OCI-LY3 (cell line): ENCODE measurements at regions not wholly inside any gene's neighbourhood (a gene's known extent, or its start where the extent isn't known, plus 50 kb on each side); places are given as distances from the start of the nearest gene placed in this dataset.

Experiments used
- H2AFZ ChIP-seq: fragments of 200-600, 300-600 bp; shearing (Covaris generic); 2 replicates; pipeline ENCODE4 v1.6.0; 2014; ENCODE audit warnings: antibody characterized with exemption, low read depth, low read length
- H3K27ac ChIP-seq: fragments of 200-600, 300-600 bp; sonication (generic); 2 replicates; pipeline ENCODE4 v1.5.1; 2014; ENCODE audit warnings: mild to moderate bottlenecking, low read length, moderate library complexity, mixed read lengths
- H3K27me3 ChIP-seq: fragments of 200-600, 300-600 bp; sonication (generic); 2 replicates; pipeline ENCODE4 v1.6.1; 2014; ENCODE audit warnings: low read depth, low read length, mixed read lengths
- H3K36me3 ChIP-seq: fragments of 200-600, 300-600 bp; sonication (generic); replicated peaks from 2 replicates; pipeline ENCODE3; 2014; ENCODE audit warnings: low read depth, low read length, mixed read lengths
- H3K4me1 ChIP-seq: fragments of 300-600, 200-600 bp; sonication (generic); 2 replicates; pipeline ENCODE4 v1.6.1; 2014; ENCODE audit warnings: low read length, mixed read lengths
- H3K4me2 ChIP-seq: fragments of 200-600, 300-600 bp; sonication (generic); 2 replicates; pipeline ENCODE4 v1.6.1; 2014; ENCODE audit warnings: low read length, mixed read lengths
- H3K4me3 ChIP-seq: fragments of 300-600, 200-600 bp; sonication (generic); 2 replicates; pipeline ENCODE4 v1.5.1; 2014; ENCODE audit warnings: antibody characterized with exemption, mild to moderate bottlenecking, low read length, moderate library complexity
- H3K79me2 ChIP-seq: fragments of 300-600, 200-600 bp; shearing (Covaris generic); 2 replicates; pipeline ENCODE4 v1.6.1; 2014; ENCODE audit warnings: mild to moderate bottlenecking, low read length, mixed read lengths
- H3K9ac ChIP-seq: fragments of 300-600, 200-600 bp; shearing (Covaris generic); 2 replicates; pipeline ENCODE4 v1.6.0; 2014; ENCODE audit warnings: mild to moderate bottlenecking, low read length, moderate library complexity
- H3K9me3 ChIP-seq: fragments of 200-600, 300-600 bp; shearing (Covaris generic); 2 replicates; pipeline ENCODE4 v1.6.1; 2014; ENCODE audit warnings: low read length, mixed read lengths; ENCODE audit not compliant: insufficient read depth
- H4K20me1 ChIP-seq: fragments of 200-600, 300-600 bp; sonication (generic); 2 replicates; pipeline ENCODE4 v1.6.1; 2016; ENCODE audit warnings: low read length, mixed read lengths; ENCODE audit not compliant: insufficient read depth
- CTCF ChIP-seq: fragments of 200-600, 300-600 bp; sonication (generic); IDR thresholded peaks from 2 replicates; pipeline ENCODE4 v1.5.1; 2014; ENCODE audit warnings: antibody characterized with exemption, low read length, low read depth
- EZH2phosphoT487 ChIP-seq: fragments of 200-600 bp; shearing (Covaris generic); IDR thresholded peaks from 2 replicates; pipeline ENCODE4 v1.6.1; 2018; ENCODE audit warnings: antibody characterized with exemption, mixed run types, low read depth

- Histone ChIP-seq H3K9me3 (no peaks in the 10 kb centered on the region), H3K27ac (no peak overlapping the region), H3K4me2 (no peak overlapping the region), H3K4me3 (no peak overlapping the region), H3K4me1 (no peaks in the 10 kb centered on the region), H3K36me3 (no peaks in the 10 kb centered on the region), H3K79me2 (no peaks in the 10 kb centered on the region), H3K27me3 (no peaks in the 10 kb centered on the region; the same call in 1 of the 2 replicates), H2AFZ (no peak overlapping the region), H3K9ac (no peak overlapping the region), H4K20me1 (no peaks in the 10 kb centered on the region)
- TF ChIP-seq EZH2phosphoT487 (no peak), CTCF (no peak)
These were observed 101.7 kb downstream of the CPZ start for GRCh38 chr4:8694226-8694625.

GRCh38 chr4:8691151-8691775, 98.7 kb downstream of the CPZ start:
- Histone ChIP-seq H3K36me3 (no peaks in the 10 kb centered on the region), H3K27me3 (no peaks in the 10 kb centered on the region; the same call in 1 of the 2 replicates), H2AFZ (no peak overlapping the region), H3K9me3 (no peaks in the 10 kb centered on the region), H3K4me1 (no peaks in the 10 kb centered on the region), H3K79me2 (no peaks in the 10 kb centered on the region), H3K4me3 (no peak overlapping the region), H3K4me2 (no peak overlapping the region), H3K27ac (no peak overlapping the region), H4K20me1 (no peaks in the 10 kb centered on the region), H3K9ac (no peak overlapping the region)
- no peak for TF ChIP-seq EZH2phosphoT487
- no peak for TF ChIP-seq CTCF

- no peaks in the 10 kb centered on the region for H3K4me1 ChIP-seq
- H3K27ac ChIP-seq, result no peak overlapping the region
- no peaks in the 10 kb centered on the region for H4K20me1 ChIP-seq
- no peaks in the 10 kb centered on the region; the same call in 1 of the 2 replicates for H3K27me3 ChIP-seq
- no peaks in the 10 kb centered on the region for H3K79me2 ChIP-seq
- no peaks in the 10 kb centered on the region for H3K9me3 ChIP-seq
- H3K4me2 ChIP-seq, result no peak overlapping the region
- H3K36me3 ChIP-seq, result no peaks in the 10 kb centered on the region
- no peak overlapping the region for H3K4me3 ChIP-seq
- no peak overlapping the region for H3K9ac ChIP-seq
- no peak overlapping the region for H2AFZ ChIP-seq
- TF ChIP-seq EZH2phosphoT487, result no peak
- TF ChIP-seq CTCF, result no peak
These were observed 97.9 kb downstream of the CPZ start for GRCh38 chr4:8690216-8691150.

GRCh38 chr4:8689741-8690140, 97.2 kb downstream of the CPZ start:
- TF ChIP-seq CTCF (no peak), EZH2phosphoT487 (no peak)
- H3K4me1 ChIP-seq, result no peaks in the 10 kb centered on the region
- no peaks in the 10 kb centered on the region for H3K9me3 ChIP-seq
- H4K20me1 ChIP-seq, result no peaks in the 10 kb centered on the region
- H3K4me2 ChIP-seq, result no peak overlapping the region
- H3K9ac ChIP-seq, result no peak overlapping the region
- H2AFZ ChIP-seq, result no peak overlapping the region
- H3K79me2 ChIP-seq, result no peaks in the 10 kb centered on the region
- no peak overlapping the region for H3K4me3 ChIP-seq
- H3K27ac ChIP-seq, result no peak overlapping the region
- H3K27me3 ChIP-seq, result no peaks in the 10 kb centered on the region; the same call in 1 of the 2 replicates
- H3K36me3 ChIP-seq, result no peaks in the 10 kb centered on the region
